Neural crest cell (in vitro differentiated cells): ENCODE measurements at regions not wholly inside any gene's neighbourhood (a gene's known extent, or its start where the extent isn't known, plus 50 kb on each side); places are given as distances from the start of the nearest gene placed in this dataset.

Source experiments
- DNase-seq: peaks from one replicate; pipeline ENCODE4 v3.0.0; 2021; ENCODE audit warnings: low read depth, mixed read lengths, low spot score
- H3K27ac Mint-ChIP-seq: one replicate; pipeline ENCODE4 v1.8.0; 2021; ENCODE audit warnings: mild to moderate bottlenecking, mixed read lengths; ENCODE audit not compliant: unreplicated experiment
- H3K27me3 Mint-ChIP-seq: 2 replicates; pipeline ENCODE4 v1.8.0; 2021; ENCODE audit warnings: low read depth, mild to moderate bottlenecking, mixed read lengths
- H3K36me3 Mint-ChIP-seq: 2 replicates; pipeline ENCODE4 v1.8.0; 2021; ENCODE audit warnings: low read depth, mild to moderate bottlenecking, mixed read lengths
- H3K4me1 Mint-ChIP-seq: 2 replicates; pipeline ENCODE4 v1.8.0; 2021; ENCODE audit warnings: mixed read lengths
- H3K4me3 Mint-ChIP-seq: one replicate; pipeline ENCODE4 v1.8.0; 2021; ENCODE audit warnings: mild to moderate bottlenecking, mixed read lengths
- H3K9me3 Mint-ChIP-seq: 2 replicates; pipeline ENCODE4 v1.8.0; 2021; ENCODE audit warnings: mixed read lengths
- CTCF ChIP-seq: fragments of 200-600 bp; sonication (generic); conservative IDR thresholded peaks from 2 replicates; pipeline ENCODE4 v1.5.0; 2021; ENCODE audit warnings: antibody characterized with exemption, mild to moderate bottlenecking

GRCh38 chr7:136210079-136210478 is 232.9 kb upstream of the MTPN start:
- H3K27me3 Mint-ChIP-seq: no peaks in the 10 kb centered on the region
- no peaks in the 10 kb centered on the region for H3K36me3 Mint-ChIP-seq

DNA sequence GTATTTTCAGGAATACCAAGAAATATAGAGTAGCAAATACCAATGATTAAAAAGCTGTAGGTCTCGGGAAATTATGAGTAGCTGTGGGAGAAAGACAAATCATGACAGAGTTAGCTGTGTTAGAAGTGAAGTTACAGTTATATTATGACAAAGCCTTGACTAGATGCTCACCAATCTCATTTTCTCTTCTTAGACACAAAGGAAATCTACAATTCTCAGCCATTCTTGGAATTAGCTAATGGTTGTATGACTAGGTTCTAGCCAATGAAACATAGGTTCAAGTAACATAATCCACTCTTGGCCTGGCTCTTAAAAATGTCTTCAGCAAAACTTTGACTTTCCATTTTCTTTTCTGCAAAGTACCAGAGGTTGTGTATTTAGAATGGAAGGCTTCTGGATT is 228.8 kb upstream of the MTPN start:
- Mint-ChIP-seq H3K27ac (no peak overlapping the region), H3K27me3 (no peaks in the 10 kb centered on the region), H3K4me3 (no peak overlapping the region), H3K36me3 (no peaks in the 10 kb centered on the region), H3K9me3 (peaks cover 3% of the 10 kb centered on the region), H3K4me1 (no peaks in the 10 kb centered on the region)
- DNase-seq: no peak
- no peak for TF ChIP-seq CTCF

More at GRCh38 chr7:136210079-136210478, 232.9 kb upstream of the MTPN start:
- no peak for TF ChIP-seq CTCF
- H3K4me1 Mint-ChIP-seq: no peaks in the 10 kb centered on the region
- peaks cover 3% of the 10 kb centered on the region for H3K9me3 Mint-ChIP-seq
- DNase-seq: no peak
- H3K27ac Mint-ChIP-seq: no peak overlapping the region
- H3K4me3 Mint-ChIP-seq: no peak overlapping the region

- Mint-ChIP-seq H3K4me1 (no peaks in the 10 kb centered on the region), H3K4me3 (no peak overlapping the region), H3K27me3 (no peaks in the 10 kb centered on the region), H3K9me3 (peaks cover 21% of the 10 kb centered on the region), H3K27ac (no peak overlapping the region), H3K36me3 (peaks cover 4% of the 10 kb centered on the region)
- DNase-seq: no peak
- no peak for TF ChIP-seq CTCF
Measured at GRCh38 chr7:136198168-136198567, 221.0 kb upstream of the MTPN start.

DNA sequence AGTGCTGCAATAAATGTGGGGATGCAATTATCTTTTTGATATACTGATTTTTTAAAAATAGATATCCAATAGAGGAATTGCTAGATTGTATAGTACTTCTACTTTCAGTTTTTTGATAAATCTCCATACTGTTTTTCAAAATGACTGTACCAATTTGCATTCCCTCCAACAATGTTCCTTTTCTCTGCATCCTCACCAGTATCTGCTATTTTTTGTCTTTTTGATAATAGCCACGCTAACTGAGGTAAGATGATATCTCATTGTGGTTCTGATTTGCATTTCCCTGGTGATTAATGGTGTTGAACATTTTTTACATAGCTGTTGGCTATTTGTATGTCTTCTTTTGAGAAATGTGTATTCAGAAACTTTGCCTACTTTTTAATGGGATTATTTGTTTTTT is 217.7 kb upstream of the MTPN start:
- Mint-ChIP-seq H3K9me3 (peaks cover 21% of the 10 kb centered on the region), H3K4me3 (no peak overlapping the region), H3K27me3 (no peaks in the 10 kb centered on the region), H3K27ac (no peak overlapping the region), H3K36me3 (peaks cover 4% of the 10 kb centered on the region), H3K4me1 (no peaks in the 10 kb centered on the region)
- no peak for DNase-seq
- TF ChIP-seq CTCF: no peak

DNA sequence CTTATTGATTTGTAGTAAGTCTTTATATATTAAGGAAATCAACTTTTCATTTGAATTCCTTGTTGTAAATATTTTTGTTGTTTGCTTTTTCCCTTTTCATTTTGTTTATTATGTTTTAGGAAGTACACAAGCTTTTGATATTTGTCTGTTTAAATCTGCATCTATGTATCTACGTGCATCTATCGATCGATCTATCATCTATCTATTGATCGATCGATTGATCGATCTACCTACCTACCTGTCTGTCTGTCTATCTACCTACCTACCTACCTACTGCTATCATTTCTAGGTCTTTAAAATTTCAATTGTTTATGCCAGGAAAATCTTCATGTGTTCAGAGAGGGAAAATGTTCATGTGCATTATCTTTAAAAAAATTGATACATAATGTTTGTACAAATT is 216.8 kb upstream of the MTPN start:
- TF ChIP-seq CTCF: no peak
- Mint-ChIP-seq H3K27me3 (no peaks in the 10 kb centered on the region), H3K4me3 (no peak overlapping the region), H3K27ac (no peak overlapping the region), H3K36me3 (peaks cover 4% of the 10 kb centered on the region), H3K9me3 (peaks cover 18% of the 10 kb centered on the region), H3K4me1 (no peaks in the 10 kb centered on the region)
- DNase-seq: no peak

DNA sequence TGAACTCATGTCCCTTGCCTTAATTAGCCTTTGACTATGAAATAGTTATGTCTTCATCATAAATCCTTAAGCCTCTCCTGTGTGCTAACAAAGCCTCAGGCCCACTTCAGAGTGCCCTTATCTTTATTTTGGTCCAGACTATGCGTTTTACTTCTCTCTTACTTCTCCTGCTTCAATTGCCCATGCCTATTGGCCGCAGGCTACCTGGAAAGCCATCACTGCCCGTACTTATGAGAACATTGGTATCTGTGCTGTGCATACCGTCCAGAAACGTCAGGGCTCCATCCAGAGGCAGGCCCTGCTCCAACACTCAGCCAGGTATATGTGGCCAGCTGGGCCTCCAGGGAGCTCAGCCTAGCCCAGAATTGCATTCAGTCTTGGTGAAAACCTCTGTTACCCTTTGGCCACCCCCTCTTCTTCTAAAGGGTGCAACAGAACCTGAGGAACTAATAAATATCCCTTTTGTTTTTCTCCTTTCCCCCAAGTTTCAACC is 212.4 kb upstream of the MTPN start:
- no peaks in the 10 kb centered on the region for H3K4me1 Mint-ChIP-seq
- no peaks in the 10 kb centered on the region for H3K9me3 Mint-ChIP-seq
- no peak overlapping the region for H3K4me3 Mint-ChIP-seq
- H3K36me3 Mint-ChIP-seq: no peaks in the 10 kb centered on the region
- peaks cover 2% of the 10 kb centered on the region for H3K27me3 Mint-ChIP-seq
- DNase-seq: no peak
- no peak overlapping the region for H3K27ac Mint-ChIP-seq
- no peak for TF ChIP-seq CTCF
